OCI-LY1 (cell line): ENCODE measurements at regions not wholly inside any gene's neighbourhood (a gene's known extent, or its start where the extent isn't known, plus 50 kb on each side); places are given as distances from the start of the nearest gene placed in this dataset.

Source experiments
- H2AFZ ChIP-seq: fragments of 200-600 bp; sonication (generic), shearing (Covaris generic); 2 replicates; pipeline ENCODE4 v1.6.0; 2014; ENCODE audit warnings: antibody characterized with exemption, mild to moderate bottlenecking, low read length
- H3F3A ChIP-seq: fragments of 200-600 bp; sonication (generic), shearing (Covaris generic); 2 replicates; pipeline ENCODE4 v1.6.0; 2014; ENCODE audit warnings: mild to moderate bottlenecking, antibody characterized with exemption, low read length, moderate library complexity; ENCODE audit not compliant: insufficient read depth
- H3K27ac ChIP-seq: fragments of 200-600 bp; sonication (generic); 2 replicates; pipeline ENCODE4 v1.5.1; 2014; ENCODE audit warnings: low read length, mixed run types, mild to moderate bottlenecking, low read depth; ENCODE audit not compliant: poor library complexity, severe bottlenecking
- H3K27me3 ChIP-seq: fragments of 200-600 bp; sonication (generic); 2 replicates; pipeline ENCODE4 v1.6.0; 2014; ENCODE audit warnings: antibody characterized with exemption, mild to moderate bottlenecking, low read length, moderate library complexity; ENCODE audit not compliant: insufficient read depth
- H3K36me3 ChIP-seq: fragments of 200-600 bp; sonication (generic); 2 replicates; pipeline ENCODE4 v1.6.1; 2014; ENCODE audit warnings: mild to moderate bottlenecking, antibody characterized with exemption, low read length, moderate library complexity, mixed read lengths; ENCODE audit not compliant: insufficient read depth
- H3K4me1 ChIP-seq: fragments of 200-600 bp; sonication (generic); 2 replicates; pipeline ENCODE4 v1.5.1; 2014; ENCODE audit warnings: mild to moderate bottlenecking, low read length, moderate library complexity; ENCODE audit not compliant: insufficient read depth, severe bottlenecking
- H3K4me2 ChIP-seq: fragments of 200-600 bp; sonication (generic), shearing (Covaris generic); 2 replicates; pipeline ENCODE4 v1.6.1; 2014; ENCODE audit warnings: low read length
- H3K4me3 ChIP-seq: fragments of 200-600 bp; sonication (generic); 2 replicates; pipeline ENCODE4 v1.5.1; 2014; ENCODE audit warnings: low read length, low read depth, mild to moderate bottlenecking, mixed read lengths; ENCODE audit not compliant: poor library complexity, severe bottlenecking
- H3K79me2 ChIP-seq: fragments of 200-600 bp; shearing (Covaris generic); 2 replicates; pipeline ENCODE4 v1.6.1; 2016; ENCODE audit warnings: mixed run types, low read length, mixed read lengths; ENCODE audit not compliant: insufficient read depth
- H3K9ac ChIP-seq: fragments of 200-600 bp; sonication (generic), shearing (Covaris generic); 2 replicates; pipeline ENCODE4 v1.6.1; 2014; ENCODE audit warnings: mild to moderate bottlenecking, low read length, mixed read lengths
- H3K9me2 ChIP-seq: fragments of 200-600 bp; sonication (generic), shearing (Covaris generic); 2 replicates; pipeline ENCODE4 v1.6.1; 2014; ENCODE audit warnings: low read depth, mild to moderate bottlenecking, low read length, mixed read lengths
- H3K9me3 ChIP-seq: fragments of 200-600 bp; shearing (Covaris generic); 2 replicates; pipeline ENCODE4 v1.6.1; 2014; ENCODE audit warnings: low read length, mixed read lengths
- H4K20me1 ChIP-seq: fragments of 200-600 bp; sonication (generic), shearing (Covaris generic); 2 replicates; pipeline ENCODE4 v1.6.0; 2016; ENCODE audit warnings: mild to moderate bottlenecking, low read length; ENCODE audit not compliant: insufficient read depth
- EZH2 ChIP-seq: fragments of 200-600 bp; sonication (generic), shearing (Covaris generic); IDR thresholded peaks from 2 replicates; pipeline ENCODE4 v1.8.0; 2017; ENCODE audit warnings: borderline replicate concordance, mixed run types, mild to moderate bottlenecking, antibody characterized with exemption, low read length, moderate library complexity, mixed read lengths
- TF ChIP-seq, protein P1 (sequence below): fragments of 200-600 bp; sonication (generic), shearing (Covaris generic); IDR thresholded peaks from 2 replicates; pipeline ENCODE4 v1.5.1; 2017; ENCODE audit warnings: mild to moderate bottlenecking, antibody characterized with exemption, low read length, moderate library complexity, mixed read lengths

DNA sequence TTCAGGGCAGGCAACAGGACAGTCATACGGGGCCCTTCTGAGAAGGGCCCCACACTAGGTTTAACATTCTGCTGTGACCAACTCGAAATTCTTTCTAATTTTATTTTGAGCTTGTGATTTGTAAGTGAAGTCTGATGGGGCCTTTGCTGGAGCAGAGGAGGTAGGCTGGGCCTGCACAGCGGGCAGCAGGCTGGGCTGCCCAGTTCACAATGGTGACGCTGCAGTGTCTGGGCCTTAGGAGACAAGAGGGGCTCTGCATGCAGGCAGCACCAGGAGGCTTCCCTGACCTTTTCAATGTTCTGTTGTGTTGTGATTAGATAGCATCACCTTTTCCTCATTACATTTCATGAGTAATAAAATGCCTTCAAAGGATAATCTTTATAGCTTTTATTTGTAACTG, 175.1 kb downstream of the CXCL12 start:
- H3K27me3 ChIP-seq = no peaks in the 10 kb centered on the region
- no peak overlapping the region for H3K27ac ChIP-seq
- no peaks in the 10 kb centered on the region for H3K4me1 ChIP-seq
- H3K9me3 ChIP-seq = no peaks in the 10 kb centered on the region
- H3K9me2 ChIP-seq = no peaks in the 10 kb centered on the region
- H2AFZ ChIP-seq = no peak overlapping the region
- H3F3A ChIP-seq = no peaks in the 10 kb centered on the region
- H3K9ac ChIP-seq = no peak overlapping the region
- no peaks in the 10 kb centered on the region for H4K20me1 ChIP-seq
- TF ChIP-seq, protein P1, sequence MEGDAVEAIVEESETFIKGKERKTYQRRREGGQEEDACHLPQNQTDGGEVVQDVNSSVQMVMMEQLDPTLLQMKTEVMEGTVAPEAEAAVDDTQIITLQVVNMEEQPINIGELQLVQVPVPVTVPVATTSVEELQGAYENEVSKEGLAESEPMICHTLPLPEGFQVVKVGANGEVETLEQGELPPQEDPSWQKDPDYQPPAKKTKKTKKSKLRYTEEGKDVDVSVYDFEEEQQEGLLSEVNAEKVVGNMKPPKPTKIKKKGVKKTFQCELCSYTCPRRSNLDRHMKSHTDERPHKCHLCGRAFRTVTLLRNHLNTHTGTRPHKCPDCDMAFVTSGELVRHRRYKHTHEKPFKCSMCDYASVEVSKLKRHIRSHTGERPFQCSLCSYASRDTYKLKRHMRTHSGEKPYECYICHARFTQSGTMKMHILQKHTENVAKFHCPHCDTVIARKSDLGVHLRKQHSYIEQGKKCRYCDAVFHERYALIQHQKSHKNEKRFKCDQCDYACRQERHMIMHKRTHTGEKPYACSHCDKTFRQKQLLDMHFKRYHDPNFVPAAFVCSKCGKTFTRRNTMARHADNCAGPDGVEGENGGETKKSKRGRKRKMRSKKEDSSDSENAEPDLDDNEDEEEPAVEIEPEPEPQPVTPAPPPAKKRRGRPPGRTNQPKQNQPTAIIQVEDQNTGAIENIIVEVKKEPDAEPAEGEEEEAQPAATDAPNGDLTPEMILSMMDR = no peak
- no peak for TF ChIP-seq EZH2
- H3K36me3 ChIP-seq = no peaks in the 10 kb centered on the region
- H3K4me2 ChIP-seq = no peak overlapping the region
- no peaks in the 10 kb centered on the region for H3K79me2 ChIP-seq
- no peak overlapping the region for H3K4me3 ChIP-seq

DNA sequence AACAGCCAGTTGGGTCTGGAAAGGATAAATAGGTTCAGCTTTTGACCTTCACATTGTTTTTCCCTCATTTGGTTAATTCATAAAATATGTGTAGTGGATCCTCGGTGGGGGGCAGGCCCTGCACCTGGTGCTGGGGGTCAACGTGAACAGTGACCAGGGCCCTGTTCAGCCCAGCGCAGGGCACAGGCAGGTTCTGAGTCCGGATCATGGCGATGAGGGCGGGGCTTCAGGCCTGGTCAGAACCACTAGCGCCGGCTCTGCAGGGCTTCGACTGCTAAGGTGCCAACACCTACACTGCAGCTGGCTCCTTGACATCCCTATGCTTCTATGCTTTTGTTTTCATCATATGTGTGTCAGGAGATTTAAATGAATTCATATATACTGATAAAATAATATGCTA, 177.7 kb downstream of the CXCL12 start:
- Histone ChIP-seq H3K9ac (no peak overlapping the region), H3K4me3 (no peak overlapping the region), H3K27me3 (no peaks in the 10 kb centered on the region), H3K79me2 (no peaks in the 10 kb centered on the region), H3K4me2 (no peak overlapping the region), H3F3A (no peaks in the 10 kb centered on the region), H3K4me1 (no peaks in the 10 kb centered on the region), H3K27ac (no peak overlapping the region), H3K9me3 (no peaks in the 10 kb centered on the region), H3K36me3 (no peaks in the 10 kb centered on the region), H4K20me1 (no peaks in the 10 kb centered on the region), H3K9me2 (no peaks in the 10 kb centered on the region), H2AFZ (no peak overlapping the region)
- TF ChIP-seq, protein P1 = no peak
- no peak for TF ChIP-seq EZH2

DNA sequence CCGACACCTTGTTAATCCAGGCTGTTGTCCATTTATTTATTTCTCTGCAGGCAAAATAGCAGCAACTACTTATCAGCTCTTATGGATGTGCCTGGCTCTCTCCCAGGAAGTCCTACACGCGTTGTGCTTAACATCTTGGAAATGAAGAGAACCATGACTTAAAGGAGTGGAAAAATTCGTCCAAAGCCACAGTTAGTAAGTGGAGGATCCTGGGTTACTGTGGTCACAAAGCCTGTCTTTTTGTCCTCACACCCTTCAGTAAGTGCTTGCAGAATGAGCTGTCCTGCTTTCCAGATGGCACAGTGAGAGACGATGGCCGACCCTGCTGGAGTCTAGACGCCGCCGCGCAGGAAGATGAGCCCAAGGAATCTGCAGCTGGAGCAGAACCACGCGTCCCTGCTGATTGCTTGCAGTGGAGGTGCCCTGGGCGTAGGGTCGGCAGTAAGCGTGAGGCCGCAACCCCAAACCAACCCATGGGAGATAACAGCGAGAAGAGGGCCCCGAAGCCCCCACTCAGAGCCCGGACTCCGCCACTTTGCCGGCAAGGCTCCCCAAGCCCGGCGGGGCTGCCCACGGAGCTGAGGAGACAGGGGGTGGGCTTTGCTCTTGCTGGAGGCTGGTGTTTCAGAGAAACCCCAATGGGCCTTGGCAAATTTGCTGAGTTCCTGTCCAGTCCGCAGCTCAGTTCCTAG, 178.6 kb downstream of the CXCL12 start:
- Histone ChIP-seq H3K27me3 (no peaks in the 10 kb centered on the region), H3K4me2 (no peak overlapping the region), H3K4me1 (no peaks in the 10 kb centered on the region), H3F3A (no peaks in the 10 kb centered on the region), H3K4me3 (no peak overlapping the region), H3K9me2 (no peaks in the 10 kb centered on the region), H3K9ac (no peak overlapping the region), H4K20me1 (no peaks in the 10 kb centered on the region), H2AFZ (no peak overlapping the region), H3K79me2 (no peaks in the 10 kb centered on the region), H3K27ac (no peak overlapping the region), H3K9me3 (no peaks in the 10 kb centered on the region), H3K36me3 (no peaks in the 10 kb centered on the region)
- TF ChIP-seq, protein P1 = no peak
- TF ChIP-seq EZH2 = no peak
